Adrenal gland (tissue), 5 donors: ENCODE measurements at regions not wholly inside any gene's neighbourhood (a gene's known extent, or its start where the extent isn't known, plus 50 kb on each side); places are given as distances from the start of the nearest gene placed in this dataset.

Experiments
- POLR2A ChIP-seq, 2 donors: fragments of 450-650 bp; IDR thresholded peaks; one replicate each; pipeline ENCODE4 v1.6.1; 2017; ENCODE audit warnings: antibody characterized with exemption in 2 of 2, mild to moderate bottlenecking in 2 of 2, moderate library complexity in 1 of 2
- TF ChIP-seq, protein P1 (sequence below), 6 experiments: fragments of 450-650 bp in 4 of 6; fragments of 200-600 bp in 2 of 6; sonication (generic) in 1 of 6; IDR thresholded peaks; 1 replicate in 5 of 6; 2 replicates in 1 of 6; pipeline versions ENCODE4 v1.5.1 to v1.8.0; 2016 to 2021; ENCODE audit warnings: antibody characterized with exemption in 6 of 6, mild to moderate bottlenecking in 2 of 6, moderate library complexity in 1 of 6
- donor health status: DM: no; HTN: no; CAD: no.

DNA sequence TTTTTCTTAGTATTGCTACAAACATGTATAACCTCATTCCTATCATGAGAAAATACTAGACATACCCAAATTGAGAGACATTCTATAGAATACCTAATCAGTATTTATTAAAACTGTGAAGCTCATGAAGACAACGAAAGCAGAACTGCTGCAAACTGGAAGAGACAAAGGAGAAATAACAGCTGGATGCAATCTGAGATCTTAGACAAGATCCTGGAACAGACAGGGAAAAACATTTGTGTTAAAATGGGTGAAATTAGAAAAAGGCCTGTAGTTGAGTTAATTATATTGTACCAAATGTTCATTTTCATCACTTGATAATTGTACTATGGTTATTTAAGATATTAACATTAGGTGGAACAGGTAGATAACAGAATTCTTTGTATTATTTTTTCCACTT lies 392.0 kb downstream of the PLPP3 start:
- TF ChIP-seq, protein P1, sequence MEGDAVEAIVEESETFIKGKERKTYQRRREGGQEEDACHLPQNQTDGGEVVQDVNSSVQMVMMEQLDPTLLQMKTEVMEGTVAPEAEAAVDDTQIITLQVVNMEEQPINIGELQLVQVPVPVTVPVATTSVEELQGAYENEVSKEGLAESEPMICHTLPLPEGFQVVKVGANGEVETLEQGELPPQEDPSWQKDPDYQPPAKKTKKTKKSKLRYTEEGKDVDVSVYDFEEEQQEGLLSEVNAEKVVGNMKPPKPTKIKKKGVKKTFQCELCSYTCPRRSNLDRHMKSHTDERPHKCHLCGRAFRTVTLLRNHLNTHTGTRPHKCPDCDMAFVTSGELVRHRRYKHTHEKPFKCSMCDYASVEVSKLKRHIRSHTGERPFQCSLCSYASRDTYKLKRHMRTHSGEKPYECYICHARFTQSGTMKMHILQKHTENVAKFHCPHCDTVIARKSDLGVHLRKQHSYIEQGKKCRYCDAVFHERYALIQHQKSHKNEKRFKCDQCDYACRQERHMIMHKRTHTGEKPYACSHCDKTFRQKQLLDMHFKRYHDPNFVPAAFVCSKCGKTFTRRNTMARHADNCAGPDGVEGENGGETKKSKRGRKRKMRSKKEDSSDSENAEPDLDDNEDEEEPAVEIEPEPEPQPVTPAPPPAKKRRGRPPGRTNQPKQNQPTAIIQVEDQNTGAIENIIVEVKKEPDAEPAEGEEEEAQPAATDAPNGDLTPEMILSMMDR (IDR thresholded peaks at IDR 0.05), result no peak
- no peak for TF ChIP-seq POLR2A (IDR thresholded peaks at IDR 0.05)
